GM19238 (cell line): ENCODE measurements at regions not wholly inside any gene's neighbourhood (a gene's known extent, or its start where the extent isn't known, plus 50 kb on each side); places are given as distances from the start of the nearest gene placed in this dataset.
"Not testable (repeated sequence)": the region's sequence is repeated elsewhere in the genome, so short reads cannot be mapped to it uniquely, and the experiment has no call there.

Source experiments
- DNase-seq: peaks from one replicate; pipeline ENCODE4 v3.0.0; 2011; ENCODE audit warnings: low spot score; ENCODE audit not compliant: insufficient read length

GRCh38 chr3:140752499-140752898, 74.6 kb downstream of the TRIM42 start:
- no peak for DNase-seq

GRCh38 chr3:140753865-140754754, 76.2 kb downstream of the TRIM42 start:
- peak; percentile 14 for DNase-seq

- DNase-seq: no peak
Measured at GRCh38 chr3:140754936-140755335, 77.1 kb downstream of the TRIM42 start.

GRCh38 chr3:140756240-140757016, 78.6 kb downstream of the TRIM42 start:
- DNase-seq: no peak

GRCh38 chr3:140758791-140759444, 81.1 kb downstream of the TRIM42 start:
- DNase-seq: no peak

- DNase-seq: no peak
Measured at GRCh38 chr3:140760324-140761075, 82.6 kb downstream of the TRIM42 start.

- no peak for DNase-seq
Measured at GRCh38 chr3:140761076-140761639, 83.3 kb downstream of the TRIM42 start.

- DNase-seq: no peak
Measured at GRCh38 chr3:140762746-140763145, 84.9 kb downstream of the TRIM42 start.

- DNase-seq: no peak
Measured at GRCh38 chr3:140763532-140763931, 85.7 kb downstream of the TRIM42 start.

- DNase-seq: no peak
Measured at GRCh38 chr3:140765246-140765645, 87.4 kb downstream of the TRIM42 start.

- no peak for DNase-seq
Measured at GRCh38 chr3:140766465-140766864, 88.6 kb downstream of the TRIM42 start.

- DNase-seq: no peak
Measured at GRCh38 chr3:140767566-140767965, 89.7 kb downstream of the TRIM42 start.

GRCh38 chr3:140768941-140769340, 91.1 kb downstream of the TRIM42 start:
- no peak for DNase-seq

GRCh38 chr3:140769951-140770350, 92.1 kb downstream of the TRIM42 start:
- no peak for DNase-seq

- no peak for DNase-seq
Measured at GRCh38 chr3:140770977-140771667, 93.3 kb downstream of the TRIM42 start.

- DNase-seq: no peak
Measured at GRCh38 chr3:140777631-140778233, 99.9 kb downstream of the TRIM42 start.

GRCh38 chr3:140791368-140791767, 113.5 kb downstream of the TRIM42 start:
- DNase-seq: no peak

- DNase-seq: no peak
Measured at GRCh38 chr3:140794507-140794906, 116.6 kb downstream of the TRIM42 start.

GRCh38 chr3:140802898-140803297, 125.0 kb downstream of the TRIM42 start:
- DNase-seq: not testable (repeated sequence)

GRCh38 chr3:140809316-140809715, 131.5 kb downstream of the TRIM42 start:
- no peak for DNase-seq
